K562 (cell line): ENCODE measurements at regions not wholly inside any gene's neighbourhood (a gene's known extent, or its start where the extent isn't known, plus 50 kb on each side); places are given as distances from the start of the nearest gene placed in this dataset.

Experiments used
- ATAC-seq: fragments of 200-7000 bp; cut with Tn5 transposase; 3 replicates; pipeline ENCODE4 v1.9.1; 2020; ENCODE audit warnings: moderate library complexity
- BruUV-seq: library from RNA; stranded (reverse); fragments of 400-500 nt; replicated peaks from 2 replicates; lab custom pipeline; 2021; lab: Mats Ljungman, UMichigan
- CTCF ChIA-PET: fragments of 300-600 bp; formaldehyde crosslinking; extraction: SDS; loops from one replicate; lab custom pipeline; 2021; ENCODE audit warnings: low intra/inter-chr PET ratio; lab: Yijun Ruan, JAX
- POLR2A ChIA-PET: fragments of 300-600, 350-650 bp; sonication (Branson Sonifier 250); formaldehyde crosslinking; extraction: SDS; loops from one replicate; lab custom pipeline; 2021; ENCODE audit warnings: antibody characterized with exemption, inconsistent platforms; lab: Yijun Ruan, JAX
- DNase-seq, 4 experiments: peaks; one replicate each; pipeline versions ENCODE4 v3.0.0 to v3.0.0-alpha.2; 2011 to 2018; ENCODE audit warnings: low spot score in 3 of 4, mixed read lengths in 3 of 4; ENCODE audit errors: extremely low read depth in 1 of 4
- FAIRE-seq: peaks from 2 replicates; lab custom pipeline; 2011; peaks lifted over from hg19 to GRCh38; lab: Jason Lieb, UNC
- H2AFZ ChIP-seq: 2 replicates; pipeline ENCODE4 v1.6.0; 2011; ENCODE audit warnings: low read depth, low read length, control low read depth, inconsistent platforms
- H3K27ac ChIP-seq: fragments of 200-600 bp; 3 replicates; pipeline ENCODE4 v1.8.0; 2011; ENCODE audit warnings: low read depth, mild to moderate bottlenecking, control low read depth, inconsistent platforms, low read length, moderate library complexity, mixed read lengths; ENCODE audit errors: extremely low read depth
- H3K27me3 ChIP-seq, 2 experiments: fragments of 300-600 bp in 1 of 2; 2 replicates in 1 of 2; 3 replicates in 1 of 2; pipeline versions ENCODE4 v1.6.0 to v1.8.0; 2011; ENCODE audit warnings: inconsistent platforms in 2 of 2, low read length in 2 of 2, mild to moderate bottlenecking in 1 of 2, mixed read lengths in 1 of 2, moderate library complexity in 1 of 2; ENCODE audit not compliant: control insufficient read depth in 2 of 2, insufficient read depth in 2 of 2
- H3K36me3 ChIP-seq: fragments of 300-600 bp; 3 replicates; pipeline ENCODE4 v1.8.0; 2011; ENCODE audit warnings: mild to moderate bottlenecking, low read length, inconsistent platforms; ENCODE audit not compliant: control insufficient read depth, insufficient read depth
- H3K4me1 ChIP-seq, 2 experiments: fragments of 200-600 bp in 1 of 2; replicated peaks in 1 of 2; 2 replicates in 1 of 2; 3 replicates in 1 of 2; pipeline versions ENCODE4 v1.5.1 to v1.8.0; 2011; ENCODE audit warnings: inconsistent platforms in 2 of 2, low read length in 2 of 2, mild to moderate bottlenecking in 1 of 2, mixed read lengths in 1 of 2, moderate library complexity in 1 of 2; ENCODE audit not compliant: control insufficient read depth in 2 of 2, insufficient read depth in 2 of 2
- H3K4me2 ChIP-seq: 2 replicates; pipeline ENCODE4 v1.6.1; 2011; ENCODE audit warnings: low read length, control low read depth, inconsistent platforms, mixed read lengths; ENCODE audit not compliant: insufficient read depth
- H3K4me3 ChIP-seq: fragments of 200-600 bp; sonication (generic), shearing (Covaris generic); 2 replicates; pipeline ENCODE4 v1.5.1; 2016; ENCODE audit warnings: control low read depth, inconsistent platforms
- H3K79me2 ChIP-seq: fragments of 200-600 bp; 3 replicates; pipeline ENCODE4 v1.8.0; 2011; ENCODE audit warnings: low read length, inconsistent platforms; ENCODE audit not compliant: control insufficient read depth, insufficient read depth
- H3K9ac ChIP-seq, 2 experiments: 2 replicates each; pipeline versions ENCODE4 v1.6.0 to v1.6.1; 2011; ENCODE audit warnings: low read depth in 2 of 2, low read length in 2 of 2, control low read depth in 1 of 2, inconsistent platforms in 1 of 2, mild to moderate bottlenecking in 1 of 2, mixed read lengths in 1 of 2; ENCODE audit not compliant: insufficient read depth in 1 of 2
- H3K9me1 ChIP-seq: one replicate; pipeline ENCODE4 v1.6.0; 2011; ENCODE audit warnings: inconsistent platforms, mild to moderate bottlenecking, low read length, moderate library complexity; ENCODE audit not compliant: control insufficient read depth, insufficient read depth
- H3K9me3 ChIP-seq: replicated peaks from 2 replicates; pipeline ENCODE4 v1.5.1; 2011; ENCODE audit warnings: low read depth, low read length, inconsistent platforms; ENCODE audit not compliant: control insufficient read depth, insufficient read depth
- H4K20me1 ChIP-seq: replicated peaks from 2 replicates; pipeline ENCODE4 v1.6.1; 2011; ENCODE audit warnings: low read length, inconsistent platforms, mixed read lengths; ENCODE audit not compliant: control insufficient read depth, insufficient read depth
- CC2D1A ChIP-seq: fragments of 450-650 bp; IDR thresholded peaks from 2 replicates; pipeline ENCODE4 v1.6.1; 2017; ENCODE audit warnings: mild to moderate bottlenecking
- CHD2 ChIP-seq: IDR thresholded peaks from 2 replicates; pipeline ENCODE4 v1.6.1; 2011; ENCODE audit warnings: low read depth, low read length
- E2F5 ChIP-seq: sonication (generic); formaldehyde crosslinking; IDR thresholded peaks from 2 replicates; pipeline ENCODE4 v1.8.0; 2022; ENCODE audit warnings: mild to moderate bottlenecking, missing genetic modification reagents
- HNRNPUL1 ChIP-seq: fragments of 200-400 bp; formaldehyde crosslinking; IDR thresholded peaks from 2 replicates; pipeline ENCODE4 v1.6.1; 2017; ENCODE audit warnings: low read length
- ILF3 ChIP-seq: fragments of 450-650 bp; IDR thresholded peaks from 2 replicates; pipeline ENCODE4 v1.6.1; 2018; ENCODE audit warnings: antibody characterized with exemption, mild to moderate bottlenecking, moderate library complexity, borderline replicate concordance
- MCM7 ChIP-seq, 2 experiments: fragments of 450-650 bp; IDR thresholded peaks; 2 replicates each; pipeline ENCODE4 v1.6.1; 2016 to 2018
- NFIC ChIP-seq: fragments of 450-650 bp; IDR thresholded peaks from 2 replicates; pipeline ENCODE4 v1.6.1; 2017; ENCODE audit warnings: mild to moderate bottlenecking, inconsistent platforms
- NFRKB ChIP-seq: fragments of 450-650 bp; IDR thresholded peaks from 2 replicates; pipeline ENCODE4 v1.6.1; 2016; ENCODE audit warnings: low read depth
- RAD51 ChIP-seq: fragments of 450-650 bp; IDR thresholded peaks from 2 replicates; pipeline ENCODE4 v1.7.1; 2016; ENCODE audit warnings: low read depth, mild to moderate bottlenecking, borderline replicate concordance
- TAF9B ChIP-seq: fragments of 450-650 bp; IDR thresholded peaks from 2 replicates; pipeline ENCODE4 v1.6.1; 2018; ENCODE audit warnings: mild to moderate bottlenecking; ENCODE audit not compliant: partially characterized antibody
- VEZF1 ChIP-seq: fragments of 200-800 bp; sonication (Bioruptor generic); IDR thresholded peaks from 2 replicates; pipeline ENCODE4 v1.6.1; 2017; ENCODE audit warnings: missing genetic modification characterization, missing compliant biosample characterization
- ZFPM2 ChIP-seq: fragments of 250-450 bp; sonication (Bioruptor Pico); IDR thresholded peaks from 2 replicates; pipeline ENCODE4 v1.5.1; 2022; ENCODE audit warnings: mild to moderate bottlenecking
- ZNF780A ChIP-seq: fragments of 250-450 bp; sonication (Bioruptor Pico); IDR thresholded peaks from 2 replicates; pipeline ENCODE4 v1.5.0; 2021; ENCODE audit warnings: mild to moderate bottlenecking
- WGBS: fragments of 100-300 bp; shearing (Covaris generic); methylation state at CpG from one replicate; pipeline ENCODE4 v1.1.6; 2016; ENCODE audit warnings: low coverage, mixed read lengths; ENCODE audit not compliant: insufficient coverage; ENCODE audit errors: missing lambda C conversion rate; 5-methylcytosine and 5-hydroxymethylcytosine counted together
- in situ Hi-C: fragments of 300-500 bp; cut with MboI; formaldehyde crosslinking; loops from 4 replicates; pipeline ENCODE4 v1.15.0; 2018; ENCODE audit warnings: inconsistent platforms, mixed read lengths
- intact Hi-C: fragments of 100-400 bp; cut with micrococcal nuclease; formaldehyde crosslinking; loops from 2 replicates; pipeline ENCODE4 v1.14.2; 2022
- TF ChIP-seq, protein P1 (sequence below): sonication (generic); formaldehyde crosslinking; IDR thresholded peaks from 2 replicates; pipeline ENCODE4 v1.8.1; 2023; ENCODE audit warnings: mild to moderate bottlenecking, missing genetic modification reagents
- TF ChIP-seq, protein P2 (sequence below): fragments of 250-450 bp; sonication (Bioruptor Pico); IDR thresholded peaks from 2 replicates; pipeline ENCODE4 v1.4.0; 2020; ENCODE audit warnings: mild to moderate bottlenecking, moderate library complexity, borderline replicate concordance
- TF ChIP-seq, protein P3 (sequence below): sonication (generic); formaldehyde crosslinking; IDR thresholded peaks from 2 replicates; pipeline ENCODE4 v1.8.0; 2022; ENCODE audit warnings: mild to moderate bottlenecking, missing genetic modification reagents, borderline replicate concordance

DNA sequence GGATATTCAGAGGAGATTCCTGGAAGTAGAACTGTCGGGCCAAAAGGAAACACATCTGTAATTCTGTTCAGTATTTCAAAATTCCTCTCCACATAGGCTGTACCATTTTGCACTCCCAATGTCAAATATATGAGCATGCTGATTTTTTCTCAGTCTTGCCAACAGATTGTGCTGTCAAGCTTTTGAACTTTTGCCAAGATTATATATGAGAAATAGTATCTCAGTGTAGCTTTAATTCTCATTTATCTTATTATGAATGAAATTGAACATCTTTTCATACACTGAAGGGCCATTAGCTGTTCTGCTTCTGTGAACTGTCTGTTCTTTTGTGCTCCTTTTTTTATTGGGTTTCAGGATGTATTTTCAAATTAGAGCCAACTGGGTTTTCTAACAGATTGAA, 907.1 kb downstream of the MAT2B start:
- 35% methylated on average over 1 of the region's 1 CpG for WGBS
- Histone ChIP-seq H3K36me3 (no peaks in the 10 kb centered on the region), H3K9me3 (no peaks in the 10 kb centered on the region; the same call in none of the 2 replicates), H3K9ac (no peak overlapping the region), H3K9me1 (no peaks in the 10 kb centered on the region), H3K79me2 (no peaks in the 10 kb centered on the region), H2AFZ (no peak overlapping the region), H3K27me3 (no peaks in the 10 kb centered on the region), H3K4me3 (no peak overlapping the region), H3K4me1 (no peaks in the 10 kb centered on the region), H3K27ac (no peak overlapping the region), H4K20me1 (no peaks in the 10 kb centered on the region), H3K4me2 (no peak overlapping the region)
- intact Hi-C loops (no loop called here), in situ Hi-C loops (no loop called here)
- ATAC-seq = no peak
- BruUV-seq = no TSS peak
- ChIA-PET POLR2A (no interaction called here), CTCF (no interaction called here)
- no peak for DNase-seq
- FAIRE-seq = no peak
- TF ChIP-seq VEZF1 (CRISPR knock-in tag) (no peak), CC2D1A (no peak), ZFPM2 (CRISPR knock-in tag) (no peak), NFIC (no peak), HNRNPUL1 (no peak), CHD2 (no peak), NFRKB (no peak), MCM7 (IDR thresholded peaks at IDR 0.05) (no peak), RAD51 (no peak), ZNF780A (CRISPR knock-in tag) (no peak), TAF9B (no peak), E2F5 (CRISPR knock-in tag) (no peak), ILF3 (no peak)
- TF ChIP-seq, protein P1, sequence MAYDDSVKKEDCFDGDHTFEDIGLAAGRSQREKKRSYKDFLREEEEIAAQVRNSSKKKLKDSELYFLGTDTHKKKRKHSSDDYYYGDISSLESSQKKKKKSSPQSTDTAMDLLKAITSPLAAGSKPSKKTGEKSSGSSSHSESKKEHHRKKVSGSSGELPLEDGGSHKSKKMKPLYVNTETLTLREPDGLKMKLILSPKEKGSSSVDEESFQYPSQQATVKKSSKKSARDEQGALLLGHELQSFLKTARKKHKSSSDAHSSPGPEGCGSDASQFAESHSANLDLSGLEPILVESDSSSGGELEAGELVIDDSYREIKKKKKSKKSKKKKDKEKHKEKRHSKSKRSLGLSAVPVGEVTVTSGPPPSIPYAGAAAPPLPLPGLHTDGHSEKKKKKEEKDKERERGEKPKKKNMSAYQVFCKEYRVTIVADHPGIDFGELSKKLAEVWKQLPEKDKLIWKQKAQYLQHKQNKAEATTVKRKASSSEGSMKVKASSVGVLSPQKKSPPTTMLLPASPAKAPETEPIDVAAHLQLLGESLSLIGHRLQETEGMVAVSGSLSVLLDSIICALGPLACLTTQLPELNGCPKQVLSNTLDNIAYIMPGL (CRISPR knock-in tag) = no peak
- TF ChIP-seq, protein P2, sequence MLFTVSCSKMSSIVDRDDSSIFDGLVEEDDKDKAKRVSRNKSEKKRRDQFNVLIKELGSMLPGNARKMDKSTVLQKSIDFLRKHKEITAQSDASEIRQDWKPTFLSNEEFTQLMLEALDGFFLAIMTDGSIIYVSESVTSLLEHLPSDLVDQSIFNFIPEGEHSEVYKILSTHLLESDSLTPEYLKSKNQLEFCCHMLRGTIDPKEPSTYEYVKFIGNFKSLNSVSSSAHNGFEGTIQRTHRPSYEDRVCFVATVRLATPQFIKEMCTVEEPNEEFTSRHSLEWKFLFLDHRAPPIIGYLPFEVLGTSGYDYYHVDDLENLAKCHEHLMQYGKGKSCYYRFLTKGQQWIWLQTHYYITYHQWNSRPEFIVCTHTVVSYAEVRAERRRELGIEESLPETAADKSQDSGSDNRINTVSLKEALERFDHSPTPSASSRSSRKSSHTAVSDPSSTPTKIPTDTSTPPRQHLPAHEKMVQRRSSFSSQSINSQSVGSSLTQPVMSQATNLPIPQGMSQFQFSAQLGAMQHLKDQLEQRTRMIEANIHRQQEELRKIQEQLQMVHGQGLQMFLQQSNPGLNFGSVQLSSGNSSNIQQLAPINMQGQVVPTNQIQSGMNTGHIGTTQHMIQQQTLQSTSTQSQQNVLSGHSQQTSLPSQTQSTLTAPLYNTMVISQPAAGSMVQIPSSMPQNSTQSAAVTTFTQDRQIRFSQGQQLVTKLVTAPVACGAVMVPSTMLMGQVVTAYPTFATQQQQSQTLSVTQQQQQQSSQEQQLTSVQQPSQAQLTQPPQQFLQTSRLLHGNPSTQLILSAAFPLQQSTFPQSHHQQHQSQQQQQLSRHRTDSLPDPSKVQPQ (CRISPR knock-in tag) = no peak
- TF ChIP-seq, protein P3, sequence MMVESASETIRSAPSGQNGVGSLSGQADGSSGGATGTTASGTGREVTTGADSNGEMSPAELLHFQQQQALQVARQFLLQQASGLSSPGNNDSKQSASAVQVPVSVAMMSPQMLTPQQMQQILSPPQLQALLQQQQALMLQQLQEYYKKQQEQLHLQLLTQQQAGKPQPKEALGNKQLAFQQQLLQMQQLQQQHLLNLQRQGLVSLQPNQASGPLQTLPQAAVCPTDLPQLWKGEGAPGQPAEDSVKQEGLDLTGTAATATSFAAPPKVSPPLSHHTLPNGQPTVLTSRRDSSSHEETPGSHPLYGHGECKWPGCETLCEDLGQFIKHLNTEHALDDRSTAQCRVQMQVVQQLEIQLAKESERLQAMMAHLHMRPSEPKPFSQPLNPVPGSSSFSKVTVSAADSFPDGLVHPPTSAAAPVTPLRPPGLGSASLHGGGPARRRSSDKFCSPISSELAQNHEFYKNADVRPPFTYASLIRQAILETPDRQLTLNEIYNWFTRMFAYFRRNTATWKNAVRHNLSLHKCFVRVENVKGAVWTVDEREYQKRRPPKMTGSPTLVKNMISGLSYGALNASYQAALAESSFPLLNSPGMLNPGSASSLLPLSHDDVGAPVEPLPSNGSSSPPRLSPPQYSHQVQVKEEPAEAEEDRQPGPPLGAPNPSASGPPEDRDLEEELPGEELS (CRISPR knock-in tag) = no peak
